NCI-H128 (cell line): ENCODE measurements at regions not wholly inside any gene's neighbourhood (a gene's known extent, or its start where the extent isn't known, plus 50 kb on each side); places are given as distances from the start of the nearest gene placed in this dataset.
"Not testable (repeated sequence)": the region's sequence is repeated elsewhere in the genome, so short reads cannot be mapped to it uniquely, and the experiment has no call there.

Experiments
- DNase-seq: peaks from one replicate; lab custom pipeline; 2025; ENCODE audit not compliant: unreplicated experiment; lab: John Stamatoyannopoulos, UW

DNA sequence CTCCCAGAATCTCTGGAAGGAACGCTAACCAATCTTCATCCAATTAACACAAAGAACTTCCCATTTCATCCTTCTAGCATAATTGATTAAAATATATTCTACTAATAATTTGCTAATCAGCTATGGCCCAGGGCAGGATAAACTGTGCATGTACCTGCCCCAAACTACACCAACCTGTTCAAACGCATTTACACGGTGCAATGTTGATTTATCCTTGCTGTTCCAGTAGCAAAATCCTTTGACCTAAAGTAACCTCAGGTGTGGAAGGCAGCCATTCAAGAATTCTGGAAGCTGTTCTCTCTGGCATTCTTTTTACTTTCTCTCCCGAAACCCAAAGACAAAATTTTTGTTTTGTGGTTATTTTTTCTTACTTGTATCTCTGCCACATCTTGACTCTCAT, 309.4 kb downstream of the ZNF674 start:
- DNase-seq: no peak

DNA sequence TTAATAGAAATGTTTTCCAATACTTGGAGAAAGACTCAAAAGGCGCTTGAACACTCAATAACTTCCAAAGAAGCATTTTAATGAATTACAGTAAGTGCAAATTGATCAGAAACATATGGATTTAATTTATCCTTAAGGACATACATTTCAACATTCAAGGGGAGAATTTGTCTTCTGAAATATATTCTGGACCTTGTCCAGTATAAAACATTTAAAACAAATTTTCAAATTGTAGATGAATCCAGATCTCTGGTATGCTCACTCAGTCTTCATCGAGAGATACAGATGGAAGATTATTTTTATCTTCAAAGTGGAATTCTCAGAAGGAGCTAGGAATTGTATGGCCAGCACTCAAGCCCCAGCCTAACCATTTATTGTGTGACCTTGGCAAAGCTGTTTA, 310.4 kb downstream of the ZNF674 start:
- no peak for DNase-seq

DNA sequence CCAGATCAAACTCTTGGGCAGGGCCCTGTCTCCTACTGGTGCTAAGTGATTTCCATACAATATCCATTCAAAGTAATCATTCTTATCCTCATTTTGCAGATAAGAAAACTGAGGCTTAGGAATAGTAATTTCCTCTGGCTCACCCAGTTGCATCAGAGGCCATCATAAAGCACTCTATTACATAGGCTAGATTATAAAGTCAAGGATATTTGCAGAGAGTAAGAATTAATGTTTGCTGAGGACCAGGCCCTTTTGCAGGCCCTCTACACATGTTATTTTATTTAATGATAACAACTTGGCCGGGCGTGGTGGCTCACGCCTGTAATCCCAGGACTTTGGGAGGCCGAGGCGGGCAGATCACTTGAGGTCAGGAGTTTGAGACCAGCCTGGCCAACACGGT, 316.8 kb downstream of the ZNF674 start:
- DNase-seq: no peak

DNA sequence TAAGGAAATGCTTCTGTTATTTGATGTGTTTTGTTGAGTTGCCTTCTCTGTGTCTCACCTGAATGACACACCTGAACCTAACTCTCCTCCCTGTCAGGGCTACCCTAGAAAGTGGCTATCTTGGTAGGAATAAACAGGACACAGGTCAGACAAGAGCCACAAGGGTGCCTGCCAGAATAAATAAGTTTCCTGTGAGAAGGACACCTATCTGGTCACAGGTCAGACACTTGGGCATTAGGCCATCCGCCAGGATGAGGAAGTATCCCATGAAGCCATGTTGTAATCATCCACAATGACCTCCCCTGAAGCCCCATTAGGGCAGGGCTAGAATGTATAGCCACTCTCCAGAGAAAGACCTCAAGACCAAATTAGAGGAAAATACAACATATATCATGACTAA, 318.8 kb downstream of the ZNF674 start:
- DNase-seq: no peak

DNA sequence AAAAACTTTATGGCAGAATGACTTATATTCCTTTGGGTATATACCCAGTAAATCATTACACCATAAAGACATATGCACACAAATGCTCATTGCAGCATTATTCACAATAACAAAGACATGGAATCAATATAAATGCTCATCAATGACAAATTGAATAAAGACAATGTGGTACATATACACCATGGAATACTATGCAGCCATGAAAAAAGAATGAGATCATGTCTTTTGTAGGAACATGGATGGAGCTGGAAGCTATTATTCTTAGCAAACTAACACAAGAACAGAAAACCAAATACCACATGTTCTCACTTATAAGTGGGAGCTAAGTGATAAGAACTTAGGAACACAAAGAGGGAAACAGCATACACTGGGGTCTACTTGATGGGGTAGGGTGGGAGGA, 321.7 kb downstream of the ZNF674 start:
- DNase-seq: not testable (repeated sequence)

DNA sequence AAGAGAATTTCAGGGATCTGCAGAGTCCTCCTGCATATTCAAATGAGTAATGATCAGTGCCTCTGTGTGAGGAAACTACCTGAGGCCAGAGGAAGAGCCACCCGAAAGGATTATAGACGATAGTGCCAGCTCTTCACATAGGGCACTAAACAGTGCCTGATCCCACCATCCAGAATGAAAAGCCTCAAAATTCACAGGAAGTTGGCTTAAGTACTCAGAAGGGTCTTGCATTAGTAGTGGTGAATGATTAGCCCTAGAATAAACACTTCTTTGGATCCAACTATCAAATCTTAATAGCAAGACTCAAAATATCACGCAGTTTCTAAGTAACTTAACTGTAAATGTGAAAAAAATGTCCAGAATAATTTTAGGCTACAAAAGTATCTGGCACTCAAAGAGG, 324.4 kb downstream of the ZNF674 start:
- DNase-seq: no peak

DNA sequence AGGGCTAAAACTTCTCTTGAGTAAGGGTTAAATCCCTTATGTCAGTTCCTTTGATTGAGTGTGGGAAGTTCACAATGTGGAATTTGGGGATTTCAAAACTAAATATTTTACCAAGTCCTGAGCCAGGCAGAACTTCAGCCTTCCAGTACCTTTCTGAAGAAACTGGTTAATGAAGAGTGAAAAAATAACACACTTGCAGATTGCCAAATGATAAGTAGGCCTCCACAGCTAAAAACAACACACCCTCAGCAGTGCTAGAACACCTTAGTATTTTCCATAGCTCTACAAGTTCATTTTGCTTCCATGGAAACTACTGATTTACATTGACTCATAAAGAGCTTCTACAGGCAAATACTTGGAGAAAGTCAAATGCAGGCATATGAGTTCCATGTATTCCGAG, 326.8 kb downstream of the ZNF674 start:
- no peak for DNase-seq

DNA sequence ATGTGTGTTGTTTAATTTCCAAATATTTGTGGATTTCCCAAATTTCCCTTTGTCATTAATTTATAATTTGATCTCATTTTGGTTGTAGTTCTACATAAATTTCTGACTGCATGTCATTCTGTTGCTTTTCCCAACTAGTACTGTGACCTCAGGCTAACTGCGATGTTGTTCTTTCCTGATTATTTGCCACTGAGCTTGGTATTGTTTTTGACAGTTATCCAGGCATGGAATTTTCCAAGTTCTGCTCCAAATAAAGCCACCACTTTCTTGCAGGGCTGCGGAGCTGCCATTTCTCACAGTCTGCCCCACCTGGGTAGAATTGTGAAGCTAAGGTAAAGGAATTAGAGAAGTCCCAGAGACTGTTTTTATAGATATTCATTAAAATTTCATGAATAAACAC, 328.8 kb downstream of the ZNF674 start:
- DNase-seq: no peak

DNA sequence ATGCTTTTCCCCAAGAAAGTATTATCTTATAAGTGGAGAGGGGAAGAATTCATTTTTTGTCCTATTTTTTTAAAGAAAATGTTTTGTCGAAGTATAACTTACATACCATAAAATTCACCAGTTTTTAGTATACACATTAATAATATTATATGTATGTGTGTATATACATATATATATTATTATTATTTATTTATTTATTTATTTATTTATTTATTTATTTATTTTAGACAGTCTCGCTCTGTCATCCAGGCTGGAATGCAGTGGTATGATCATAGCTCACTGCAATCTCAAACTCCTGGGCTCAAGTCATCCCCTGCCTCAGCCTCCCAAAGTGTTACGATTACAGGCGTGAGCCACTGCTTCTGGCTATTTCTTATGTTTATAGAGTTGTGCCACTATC, 334.1 kb downstream of the ZNF674 start:
- no peak for DNase-seq

DNA sequence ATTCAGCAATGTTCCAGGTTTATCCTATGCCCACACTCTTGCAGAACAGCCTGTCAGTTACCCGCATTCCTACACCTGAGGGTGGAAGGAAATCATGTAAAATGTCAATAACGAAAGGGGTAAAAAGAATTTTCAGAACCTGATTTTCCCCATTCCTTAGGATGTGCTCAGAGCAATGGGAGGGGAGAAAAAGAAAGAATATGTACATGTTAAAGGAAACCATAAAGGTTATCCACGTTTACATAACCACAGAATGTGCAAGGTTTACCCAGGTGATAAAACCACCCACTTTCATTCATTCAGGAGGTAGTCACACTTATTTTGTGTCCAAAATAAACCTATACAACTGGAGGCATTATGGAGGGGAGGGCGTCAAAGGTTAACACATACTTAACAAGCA, 335.5 kb downstream of the ZNF674 start:
- DNase-seq: no peak

DNA sequence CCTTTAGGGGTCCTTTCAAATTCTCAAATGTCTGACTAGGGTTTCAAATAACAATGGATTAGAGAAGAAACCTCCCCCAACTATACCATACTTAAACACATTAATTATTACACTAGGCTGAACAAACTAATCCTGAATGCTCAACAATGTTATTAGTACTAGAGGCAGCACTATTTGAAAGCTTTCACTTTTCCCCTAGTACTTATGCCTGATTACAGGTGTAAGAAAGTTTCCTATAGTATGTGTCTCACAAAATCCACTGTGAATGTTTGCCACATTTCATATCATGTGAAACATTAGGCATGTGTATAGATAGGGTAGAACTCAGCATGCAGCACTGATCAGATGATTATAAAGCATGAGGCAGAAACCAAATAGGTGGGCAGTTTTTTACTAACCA, 336.2 kb downstream of the ZNF674 start:
- DNase-seq: no peak

DNA sequence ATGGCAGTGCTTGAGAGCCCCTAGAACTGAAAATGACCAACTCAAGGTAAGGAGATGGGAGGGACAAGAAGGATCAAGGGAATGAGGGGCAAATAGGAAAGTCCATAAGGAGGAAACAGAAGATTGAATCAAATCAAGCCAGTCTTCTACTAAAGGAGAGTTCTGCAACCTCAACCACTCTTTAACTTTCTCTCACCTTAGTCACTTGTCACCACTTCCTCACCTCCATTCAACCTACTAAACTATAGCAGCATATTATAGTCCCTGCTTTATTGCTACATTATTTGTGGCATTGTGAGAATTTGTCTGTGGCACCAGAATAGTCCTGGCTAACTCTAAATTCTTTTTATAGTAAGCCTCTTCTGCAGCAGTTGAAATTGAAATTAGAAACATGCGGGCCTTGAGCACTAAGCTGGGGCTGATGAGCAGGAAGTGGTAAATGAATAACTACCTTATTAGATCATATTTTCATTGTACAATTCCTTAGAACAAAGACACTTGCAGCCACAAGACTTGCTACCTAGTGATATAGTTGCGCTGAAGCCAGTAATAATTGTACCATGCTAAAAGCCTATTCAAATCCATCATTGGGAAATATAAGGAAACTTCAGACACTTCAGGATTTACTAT, 336.9 kb downstream of the ZNF674 start:
- no peak for DNase-seq

DNA sequence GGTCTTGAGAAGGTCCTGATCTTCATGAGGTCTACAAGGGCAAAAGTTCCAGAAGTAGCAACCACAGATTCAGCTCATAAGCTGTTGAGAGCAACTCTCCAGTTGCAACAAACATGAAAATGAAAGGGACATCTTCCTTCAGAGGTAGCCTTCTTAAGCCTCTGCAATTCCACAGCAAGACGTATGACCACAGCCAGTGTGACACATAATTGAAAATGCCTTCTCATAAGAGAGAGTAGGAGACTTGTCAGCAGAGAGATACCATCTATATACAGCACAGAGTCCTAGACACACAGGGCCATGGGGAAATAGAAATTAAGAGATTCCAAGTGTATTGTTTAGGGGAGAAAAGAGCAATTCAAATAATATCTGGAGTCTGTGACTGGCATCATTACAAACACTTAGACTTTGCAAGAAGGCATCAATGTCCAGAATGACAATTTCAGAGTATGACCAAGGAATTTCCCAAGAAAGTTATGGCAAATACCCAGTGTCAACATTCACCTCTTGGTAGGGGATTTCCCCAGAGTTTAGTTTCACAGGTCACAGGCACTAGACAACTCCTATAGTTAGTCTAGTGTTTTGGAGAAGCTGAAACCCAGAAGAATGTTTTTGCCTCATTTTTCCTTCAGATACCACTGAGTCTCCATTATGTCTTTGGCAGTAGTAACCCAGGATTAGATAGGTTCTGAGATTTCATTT, 340.3 kb downstream of the ZNF674 start:
- no peak for DNase-seq

DNA sequence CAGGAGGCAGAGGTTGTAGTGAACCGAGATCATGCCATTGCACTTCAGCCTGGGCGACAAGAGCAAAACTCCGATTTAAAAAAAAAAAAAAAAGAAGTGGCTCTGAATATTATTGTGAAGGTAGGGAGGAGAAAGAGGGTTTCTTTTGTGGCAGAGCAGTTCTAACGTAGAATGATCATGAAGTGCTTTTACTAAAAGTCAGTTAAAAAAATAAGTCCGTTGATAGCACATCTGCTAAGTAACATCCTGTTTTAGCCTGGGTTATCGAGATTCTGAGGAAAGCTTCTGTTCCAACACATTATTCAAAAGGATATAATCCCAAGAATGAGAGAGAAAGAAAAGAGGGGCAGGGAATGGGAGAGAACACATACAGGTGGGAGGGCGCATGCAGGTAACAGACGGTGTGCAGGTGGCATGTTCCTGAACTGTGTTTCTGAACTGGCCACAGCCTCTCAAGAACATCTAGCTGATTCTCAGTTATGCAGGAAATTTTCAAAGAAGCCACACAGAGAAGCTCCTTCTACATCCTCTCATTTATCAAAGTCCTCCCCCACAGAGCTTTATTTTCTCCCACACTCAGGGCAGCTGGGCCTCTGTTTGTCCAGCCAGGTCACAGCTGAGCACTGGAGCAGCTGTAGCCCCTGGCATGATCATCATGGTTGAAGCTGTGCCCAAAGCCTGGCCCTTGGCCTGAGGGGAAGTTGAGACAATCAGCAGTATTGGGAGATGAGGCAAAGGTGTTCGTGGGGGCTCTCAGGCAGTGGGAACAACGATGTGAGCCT, 342.3 kb downstream of the ZNF674 start:
- DNase-seq: no peak

DNA sequence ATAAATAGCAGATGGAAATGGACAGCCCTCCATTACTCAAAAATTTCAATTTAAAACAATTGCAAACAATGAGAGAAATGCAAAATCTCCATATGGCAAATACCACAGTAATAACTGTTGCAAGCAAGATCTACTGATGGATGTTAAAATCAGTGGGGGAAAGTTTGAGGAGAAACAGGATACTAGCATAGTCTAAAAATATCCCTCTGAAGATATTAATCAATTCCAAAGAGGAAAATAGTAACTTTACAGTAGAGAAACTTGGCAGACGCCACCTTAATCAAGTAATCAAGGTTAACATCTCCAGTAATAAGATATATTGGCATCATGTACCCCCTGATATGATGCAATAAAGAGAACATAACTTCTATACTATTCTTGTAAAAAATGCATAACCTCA, 344.8 kb downstream of the ZNF674 start:
- no peak for DNase-seq

DNA sequence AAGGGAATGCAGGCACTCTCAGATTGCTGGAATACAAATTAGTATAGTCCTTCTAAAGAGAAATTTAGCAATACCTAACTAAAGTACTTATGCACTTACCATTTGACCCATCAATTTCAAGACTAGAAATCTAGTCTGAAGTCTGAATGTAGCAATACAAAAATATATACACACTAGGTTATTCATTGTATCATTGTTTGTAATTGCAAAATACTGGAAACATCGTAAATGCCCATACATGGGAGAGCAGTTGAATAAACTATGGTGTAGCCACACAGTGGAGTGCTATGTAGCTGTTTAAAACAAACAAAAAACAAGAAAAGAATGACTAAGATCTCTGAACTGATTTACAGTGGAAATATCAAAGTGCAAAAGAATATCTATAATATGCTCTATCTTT, 346.4 kb downstream of the ZNF674 start:
- DNase-seq: no peak

DNA sequence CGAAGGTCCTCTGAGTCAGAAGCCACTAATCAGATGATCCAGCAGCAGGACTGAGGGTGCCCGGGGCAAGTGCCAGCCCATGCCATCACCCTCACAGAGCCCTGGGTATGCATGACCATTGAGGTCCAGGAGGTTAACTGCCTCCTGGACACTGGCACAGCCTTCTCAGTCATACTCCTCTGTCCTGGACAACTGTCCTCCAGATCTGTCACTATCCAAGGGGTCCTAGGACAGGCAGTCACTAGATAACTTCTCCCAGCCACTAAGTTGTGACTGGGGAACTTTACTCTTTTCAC, 358.5 kb downstream of the ZNF674 start:
- not testable (repeated sequence) for DNase-seq

DNA sequence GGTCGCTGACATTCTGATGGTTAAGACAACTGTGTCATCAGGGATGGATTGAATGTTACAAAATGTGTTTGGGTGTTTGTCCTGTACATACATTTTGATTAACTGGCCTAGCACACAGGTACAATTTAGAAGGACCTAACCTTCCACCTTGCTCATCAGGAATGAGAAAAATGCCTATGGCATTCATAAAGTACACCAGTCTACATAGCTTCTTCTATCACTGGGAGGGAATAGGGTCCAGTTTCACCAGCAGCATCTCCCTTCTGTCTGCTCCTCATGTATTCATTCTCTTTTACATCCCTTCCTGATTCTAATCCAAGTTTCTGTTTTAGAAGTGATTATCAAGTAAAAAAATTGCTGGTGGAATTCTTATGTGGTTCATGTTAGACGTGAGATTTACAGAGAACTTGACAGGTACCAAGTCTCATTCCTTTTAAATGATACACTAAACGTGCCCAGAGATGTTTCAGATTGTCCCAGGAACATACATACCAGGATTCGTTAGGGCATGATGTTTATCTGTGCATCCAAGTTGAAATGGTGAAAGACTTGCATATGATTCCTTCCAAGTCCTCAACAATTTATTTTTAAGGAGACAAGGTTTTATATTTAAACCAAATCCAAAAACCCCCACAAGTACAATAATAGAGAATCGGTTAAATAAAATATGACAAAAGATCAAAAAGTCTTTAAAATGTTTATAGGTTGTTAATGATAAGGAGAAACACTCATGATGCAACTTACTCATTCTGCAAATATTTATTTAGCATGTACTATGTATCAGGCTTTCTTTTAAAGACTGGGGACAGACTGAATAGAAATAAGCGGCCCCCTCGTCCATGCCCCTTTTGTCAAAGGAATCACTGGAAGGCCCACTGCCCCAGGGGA, 359.1 kb downstream of the ZNF674 start:
- DNase-seq: no peak

DNA sequence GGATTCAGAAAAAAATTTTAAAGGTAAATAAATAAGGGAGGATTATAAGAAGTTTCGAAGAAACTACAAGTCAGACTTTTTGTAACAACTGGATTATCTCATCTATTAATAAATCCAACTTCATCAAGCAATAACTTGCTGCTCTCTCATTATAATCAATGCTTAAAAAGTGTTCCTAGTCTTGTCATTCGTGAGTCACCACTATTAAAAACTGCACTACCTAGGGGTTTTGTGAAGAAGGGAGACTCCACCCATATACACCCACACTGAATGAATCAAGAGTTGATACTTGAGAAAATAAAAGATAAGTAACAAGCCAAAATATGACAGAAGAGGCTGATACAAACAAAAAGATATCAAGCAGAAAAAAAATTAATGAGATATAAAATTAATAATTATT, 360.5 kb downstream of the ZNF674 start:
- DNase-seq: no peak

DNA sequence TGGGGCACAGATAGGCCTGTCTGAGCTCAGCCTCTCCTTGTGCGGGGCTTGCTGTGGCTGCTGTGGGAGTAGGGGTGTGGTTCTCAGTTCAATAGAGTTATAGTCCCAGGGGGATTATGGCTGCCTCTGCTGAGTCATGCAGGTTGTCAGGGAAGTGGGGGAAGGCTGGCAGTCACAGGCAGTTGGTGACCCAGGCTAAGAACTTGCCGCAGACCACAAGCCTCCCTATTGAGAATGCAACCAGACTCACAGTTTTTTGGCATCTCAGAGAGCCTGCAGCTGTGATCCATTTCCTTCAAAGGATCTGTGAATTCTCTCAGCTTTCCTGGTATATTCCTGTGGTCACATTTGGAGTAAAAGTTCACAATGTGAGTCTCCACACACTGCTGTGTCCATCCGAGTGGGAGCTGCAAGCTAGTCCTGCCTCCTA, 364.9 kb downstream of the ZNF674 start:
- no peak for DNase-seq

DNA sequence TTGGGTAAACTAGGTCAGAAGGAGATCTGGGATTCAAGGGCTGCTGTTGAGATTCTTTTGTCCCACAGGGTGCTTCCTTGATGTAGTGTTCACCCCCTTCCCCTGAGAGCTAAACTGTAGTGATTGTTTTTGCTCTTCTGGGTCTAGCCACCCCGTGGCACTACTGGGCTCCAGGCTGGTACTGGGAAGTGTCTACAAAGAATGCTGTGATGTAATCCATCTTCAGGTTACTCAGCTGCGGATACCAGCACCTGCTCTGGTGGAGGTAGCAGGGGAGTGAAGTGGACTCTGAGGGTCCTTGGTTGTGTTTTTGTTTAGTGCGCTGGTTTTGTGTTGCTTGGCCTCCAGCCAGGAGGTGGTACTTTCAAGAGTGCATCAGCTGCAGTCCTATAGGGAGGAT, 365.5 kb downstream of the ZNF674 start:
- DNase-seq: no peak

DNA sequence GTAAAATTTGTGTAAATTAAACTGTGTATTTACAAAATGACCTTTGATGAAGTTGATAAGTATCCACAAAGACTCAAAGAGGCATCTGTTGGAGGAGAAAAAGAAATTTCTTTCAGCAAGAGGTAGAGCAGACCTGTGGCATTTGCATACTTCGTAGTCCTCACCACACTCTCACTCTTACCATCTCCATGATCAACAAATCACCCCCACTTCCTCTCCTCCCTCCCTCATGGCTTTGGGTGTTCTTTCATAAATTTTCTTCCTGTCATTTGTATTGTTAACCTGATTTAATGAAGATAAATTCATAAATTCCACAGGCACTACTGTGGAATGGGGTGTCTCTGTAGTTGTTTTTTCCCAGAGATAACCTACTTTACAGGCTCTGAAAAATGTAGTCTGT, 366.5 kb downstream of the ZNF674 start:
- no peak for DNase-seq
